ENCODE measurements at regions not wholly inside any gene's neighbourhood (a gene's known extent, or its start where the extent isn't known, plus 50 kb on each side); places are given as distances from the start of the nearest gene placed in this dataset.

DNA sequence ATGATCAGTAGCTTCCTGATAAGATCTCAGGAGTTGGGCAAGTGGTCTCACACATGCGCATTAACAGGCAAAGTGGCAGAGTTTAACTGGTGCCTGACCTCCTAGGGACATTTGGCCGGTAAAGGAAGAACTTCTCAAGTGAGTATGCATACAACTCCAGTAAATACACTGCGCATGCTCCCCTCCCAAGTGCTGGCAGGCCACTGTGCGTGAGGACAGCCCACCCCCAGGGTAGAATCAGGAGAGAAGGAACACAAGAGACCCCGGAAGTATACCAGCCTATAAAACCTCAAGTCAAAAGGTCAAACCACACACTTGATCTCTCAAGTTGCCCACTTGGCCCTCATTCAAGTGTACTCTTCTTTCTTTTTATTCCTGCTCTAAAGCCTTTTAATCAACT, 225.5 kb upstream of the ANKRD50 start:
- H3K4me3 ChIP-seq (ENCODE audit: low read length), result no peak overlapping the region
- H3K4me1 ChIP-seq (ENCODE audit: control insufficient read depth, low read length), result no peaks in the 10 kb centered on the region
- no peaks in the 10 kb centered on the region for H3K79me2 ChIP-seq (ENCODE audit: control insufficient read depth, low read length)
- H3K9me3 ChIP-seq (ENCODE audit: control insufficient read depth, insufficient read depth, low read length), result no peaks in the 10 kb centered on the region
- H3K4me2 ChIP-seq (ENCODE audit: low read length), result no peak overlapping the region
- no peaks in the 10 kb centered on the region for H4K20me1 ChIP-seq (ENCODE audit: control insufficient read depth, insufficient read depth, low read depth, low read length)
- H3K36me3 ChIP-seq (ENCODE audit: control insufficient read depth, low read length), result no peaks in the 10 kb centered on the region
- no peaks in the 10 kb centered on the region for H3F3A ChIP-seq (ENCODE audit: control insufficient read depth, insufficient read depth)
- TF ChIP-seq EZH2phosphoT487 (IDR thresholded peaks at IDR 0.05; ENCODE audit: borderline replicate concordance, low read length), result no peak
- TF ChIP-seq, protein P1, sequence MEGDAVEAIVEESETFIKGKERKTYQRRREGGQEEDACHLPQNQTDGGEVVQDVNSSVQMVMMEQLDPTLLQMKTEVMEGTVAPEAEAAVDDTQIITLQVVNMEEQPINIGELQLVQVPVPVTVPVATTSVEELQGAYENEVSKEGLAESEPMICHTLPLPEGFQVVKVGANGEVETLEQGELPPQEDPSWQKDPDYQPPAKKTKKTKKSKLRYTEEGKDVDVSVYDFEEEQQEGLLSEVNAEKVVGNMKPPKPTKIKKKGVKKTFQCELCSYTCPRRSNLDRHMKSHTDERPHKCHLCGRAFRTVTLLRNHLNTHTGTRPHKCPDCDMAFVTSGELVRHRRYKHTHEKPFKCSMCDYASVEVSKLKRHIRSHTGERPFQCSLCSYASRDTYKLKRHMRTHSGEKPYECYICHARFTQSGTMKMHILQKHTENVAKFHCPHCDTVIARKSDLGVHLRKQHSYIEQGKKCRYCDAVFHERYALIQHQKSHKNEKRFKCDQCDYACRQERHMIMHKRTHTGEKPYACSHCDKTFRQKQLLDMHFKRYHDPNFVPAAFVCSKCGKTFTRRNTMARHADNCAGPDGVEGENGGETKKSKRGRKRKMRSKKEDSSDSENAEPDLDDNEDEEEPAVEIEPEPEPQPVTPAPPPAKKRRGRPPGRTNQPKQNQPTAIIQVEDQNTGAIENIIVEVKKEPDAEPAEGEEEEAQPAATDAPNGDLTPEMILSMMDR (IDR thresholded peaks at IDR 0.05; ENCODE audit: low read depth, low read length, poor library complexity, severe bottlenecking), result no peak
- H3K27ac ChIP-seq (ENCODE audit: low read depth, low read length), result no peak overlapping the region
- no peaks in the 10 kb centered on the region for H3K9me2 ChIP-seq (replicated peaks; ENCODE audit: control insufficient read depth, low read length)
- H3K27me3 ChIP-seq (ENCODE audit: control insufficient read depth, low read length), result no peaks in the 10 kb centered on the region

DNA sequence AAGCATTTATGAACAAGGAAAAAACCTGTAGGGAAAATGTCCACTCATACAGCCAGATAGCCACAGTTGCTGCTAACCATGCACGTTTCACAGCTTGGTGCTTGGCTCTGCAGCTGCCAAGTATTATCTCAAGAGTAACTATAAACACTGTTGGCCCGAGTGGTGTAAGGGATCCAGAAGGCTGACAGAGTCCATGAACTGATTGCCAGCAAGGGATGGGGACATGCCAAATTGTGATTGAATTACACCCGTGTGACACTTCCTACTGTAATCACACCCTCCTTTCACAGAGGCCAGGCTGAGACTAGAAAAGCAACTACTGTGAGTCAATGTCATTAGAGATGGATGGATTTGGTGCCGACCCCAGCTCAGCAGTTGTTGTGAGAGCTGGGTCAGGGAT, 223.9 kb upstream of the ANKRD50 start:
- no peak overlapping the region for H3K4me3 ChIP-seq (ENCODE audit: low read length)
- H3F3A ChIP-seq (ENCODE audit: control insufficient read depth, insufficient read depth), result no peaks in the 10 kb centered on the region
- TF ChIP-seq EZH2phosphoT487 (IDR thresholded peaks at IDR 0.05; ENCODE audit: borderline replicate concordance, low read length), result no peak
- TF ChIP-seq, protein P1 (IDR thresholded peaks at IDR 0.05; ENCODE audit: low read depth, low read length, poor library complexity, severe bottlenecking), result no peak
- H3K27me3 ChIP-seq (ENCODE audit: control insufficient read depth, low read length), result no peaks in the 10 kb centered on the region
- H3K79me2 ChIP-seq (ENCODE audit: control insufficient read depth, low read length), result no peaks in the 10 kb centered on the region
- no peaks in the 10 kb centered on the region for H3K36me3 ChIP-seq (ENCODE audit: control insufficient read depth, low read length)
- no peak overlapping the region for H3K4me2 ChIP-seq (ENCODE audit: low read length)
- no peaks in the 10 kb centered on the region for H4K20me1 ChIP-seq (ENCODE audit: control insufficient read depth, insufficient read depth, low read depth, low read length)
- H3K27ac ChIP-seq (ENCODE audit: low read depth, low read length), result no peak overlapping the region
- no peaks in the 10 kb centered on the region for H3K4me1 ChIP-seq (ENCODE audit: control insufficient read depth, low read length)
- H3K9me2 ChIP-seq (replicated peaks; ENCODE audit: control insufficient read depth, low read length), result no peaks in the 10 kb centered on the region
- no peaks in the 10 kb centered on the region for H3K9me3 ChIP-seq (ENCODE audit: control insufficient read depth, insufficient read depth, low read length)

DNA sequence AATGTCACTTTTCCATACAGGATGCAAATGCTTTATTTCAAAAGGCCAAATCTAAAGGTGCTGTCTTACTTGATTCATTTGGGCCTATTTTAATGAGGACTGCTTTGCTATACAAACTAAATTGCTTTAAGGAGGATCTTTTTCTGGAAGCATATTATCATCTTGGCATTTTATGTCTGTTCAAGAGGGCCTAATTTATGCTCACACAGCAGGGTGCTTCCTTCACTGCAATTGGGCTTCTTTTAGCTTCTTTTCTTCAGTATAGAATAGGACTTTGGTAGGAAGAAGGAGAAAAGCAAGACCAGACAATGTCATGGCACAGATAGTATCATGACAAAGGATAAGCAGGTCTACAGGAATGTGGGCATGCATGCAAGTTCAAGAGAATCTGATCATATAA, 222.4 kb upstream of the ANKRD50 start:
- H3K9me3 ChIP-seq (ENCODE audit: control insufficient read depth, insufficient read depth, low read length), result no peaks in the 10 kb centered on the region
- no peak overlapping the region for H3K4me2 ChIP-seq (ENCODE audit: low read length)
- H3K4me3 ChIP-seq (ENCODE audit: low read length), result no peak overlapping the region
- no peaks in the 10 kb centered on the region for H4K20me1 ChIP-seq (ENCODE audit: control insufficient read depth, insufficient read depth, low read depth, low read length)
- H3K79me2 ChIP-seq (ENCODE audit: control insufficient read depth, low read length), result no peaks in the 10 kb centered on the region
- no peaks in the 10 kb centered on the region for H3K36me3 ChIP-seq (ENCODE audit: control insufficient read depth, low read length)
- no peaks in the 10 kb centered on the region for H3K4me1 ChIP-seq (ENCODE audit: control insufficient read depth, low read length)
- no peak overlapping the region for H3K27ac ChIP-seq (ENCODE audit: low read depth, low read length)
- TF ChIP-seq, protein P1 (IDR thresholded peaks at IDR 0.05; ENCODE audit: low read depth, low read length, poor library complexity, severe bottlenecking), result no peak
- no peak for TF ChIP-seq EZH2phosphoT487 (IDR thresholded peaks at IDR 0.05; ENCODE audit: borderline replicate concordance, low read length)
- no peaks in the 10 kb centered on the region for H3F3A ChIP-seq (ENCODE audit: control insufficient read depth, insufficient read depth)
- no peaks in the 10 kb centered on the region for H3K9me2 ChIP-seq (replicated peaks; ENCODE audit: control insufficient read depth, low read length)
- no peaks in the 10 kb centered on the region for H3K27me3 ChIP-seq (ENCODE audit: control insufficient read depth, low read length)

DNA sequence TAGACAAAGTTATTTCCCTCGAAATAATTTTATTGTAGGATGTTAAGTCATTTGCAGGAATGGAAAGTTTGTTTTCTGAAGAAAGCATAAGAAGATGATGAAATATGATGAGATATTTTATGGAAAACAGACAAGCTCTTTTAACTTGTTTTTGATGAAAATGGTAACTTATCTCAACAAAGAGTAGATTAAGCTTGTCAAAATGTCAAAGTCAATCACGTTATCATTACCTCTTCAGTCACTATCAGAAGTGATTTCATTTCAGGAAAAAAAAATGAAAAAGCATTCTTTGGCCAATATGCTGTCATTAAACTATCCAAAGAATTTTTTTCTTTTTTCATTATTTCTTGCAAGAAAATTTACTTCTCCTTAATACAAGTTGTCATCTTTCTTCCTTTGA, 221.0 kb upstream of the ANKRD50 start:
- Histone ChIP-seq H3K9me2 (replicated peaks; ENCODE audit: control insufficient read depth, low read length) (no peaks in the 10 kb centered on the region), H3K27ac (ENCODE audit: low read depth, low read length) (no peak overlapping the region), H3K79me2 (ENCODE audit: control insufficient read depth, low read length) (no peaks in the 10 kb centered on the region), H3K36me3 (ENCODE audit: control insufficient read depth, low read length) (no peaks in the 10 kb centered on the region), H3K4me1 (ENCODE audit: control insufficient read depth, low read length) (no peaks in the 10 kb centered on the region), H3F3A (ENCODE audit: control insufficient read depth, insufficient read depth) (no peaks in the 10 kb centered on the region), H3K4me2 (ENCODE audit: low read length) (no peak overlapping the region), H3K9me3 (ENCODE audit: control insufficient read depth, insufficient read depth, low read length) (no peaks in the 10 kb centered on the region), H4K20me1 (ENCODE audit: control insufficient read depth, insufficient read depth, low read depth, low read length) (no peaks in the 10 kb centered on the region), H3K4me3 (ENCODE audit: low read length) (no peak overlapping the region), H3K27me3 (ENCODE audit: control insufficient read depth, low read length) (no peaks in the 10 kb centered on the region)
- TF ChIP-seq EZH2phosphoT487 (IDR thresholded peaks at IDR 0.05; ENCODE audit: borderline replicate concordance, low read length), result no peak
- TF ChIP-seq, protein P1 (IDR thresholded peaks at IDR 0.05; ENCODE audit: low read depth, low read length, poor library complexity, severe bottlenecking), result no peak

Data from DOHH2 (cell line).